ENCODE measurements at regions not wholly inside any gene's neighbourhood (a gene's known extent, or its start where the extent isn't known, plus 50 kb on each side); places are given as distances from the start of the nearest gene placed in this dataset.

- TF ChIP-seq ATF3 (CRISPR knock-in tag; conservative IDR thresholded peaks at IDR 0.05): no peak
- no peak for TF ChIP-seq ZBTB43 (CRISPR knock-in tag; IDR thresholded peaks at IDR 0.05)
- TF ChIP-seq NR3C1 (CRISPR knock-in tag; conservative IDR thresholded peaks at IDR 0.05; ENCODE audit: low read depth): no peak
- TF ChIP-seq PRDM15 (CRISPR knock-in tag; IDR thresholded peaks at IDR 0.05): no peak
- no peak for TF ChIP-seq AR (CRISPR knock-in tag; IDR thresholded peaks at IDR 0.05)
- TF ChIP-seq ATF2 (CRISPR knock-in tag; IDR thresholded peaks at IDR 0.05; ENCODE audit: borderline replicate concordance, low read depth): no peak
- TF ChIP-seq USF1 (CRISPR knock-in tag; IDR thresholded peaks at IDR 0.05): no peak
- TF ChIP-seq ZNF396 (CRISPR knock-in tag; IDR thresholded peaks at IDR 0.05; ENCODE audit: borderline replicate concordance): no peak
- TF ChIP-seq TP53 (CRISPR knock-in tag; IDR thresholded peaks at IDR 0.05): no peak
- TF ChIP-seq E2F5 (CRISPR knock-in tag; IDR thresholded peaks at IDR 0.05): no peak
- no peak for TF ChIP-seq SMAD3 (CRISPR knock-in tag; IDR thresholded peaks at IDR 0.05; ENCODE audit: borderline replicate concordance)
- TF ChIP-seq E2F4 (CRISPR knock-in tag; IDR thresholded peaks at IDR 0.05; ENCODE audit: borderline replicate concordance, low read depth): no peak
- ATAC-seq: no peak
- Mint-ChIP-seq H3K36me3 (no peaks in the 10 kb centered on the region), H3K27ac (no peak overlapping the region), H3K4me1 (peaks cover 24% of the 10 kb centered on the region), H3K27me3 (ENCODE audit: low read depth) (no peaks in the 10 kb centered on the region), H3K9me3 (peaks cover 7% of the 10 kb centered on the region), H3K4me3 (no peak overlapping the region)
- POLR2A ChIA-PET: no interaction called here
- DNase-seq (ENCODE audit: low spot score): no peak
- CTCF ChIA-PET: no interaction called here
Measured at GRCh38 chr4:125791896-125792295, 477.1 kb downstream of the FAT4 start.

- H3K4me3 Mint-ChIP-seq: no peak overlapping the region
- DNase-seq (ENCODE audit: low spot score) (no peak), ATAC-seq (no peak)
- ChIA-PET POLR2A (no interaction called here), CTCF (no interaction called here)
- H3K4me1 Mint-ChIP-seq: peaks cover 34% of the 10 kb centered on the region
- H3K36me3 Mint-ChIP-seq: no peaks in the 10 kb centered on the region
- H3K27me3 Mint-ChIP-seq (ENCODE audit: low read depth): no peaks in the 10 kb centered on the region
- H3K27ac Mint-ChIP-seq: no peak overlapping the region
- peaks cover 7% of the 10 kb centered on the region for H3K9me3 Mint-ChIP-seq
- TF ChIP-seq ATF3 (CRISPR knock-in tag; conservative IDR thresholded peaks at IDR 0.05) (no peak), ATF2 (CRISPR knock-in tag; IDR thresholded peaks at IDR 0.05; ENCODE audit: borderline replicate concordance, low read depth) (no peak), ZNF317 (CRISPR knock-in tag; IDR thresholded peaks at IDR 0.05; ENCODE audit: borderline replicate concordance, low read depth) (no peak), FOXP4 (CRISPR knock-in tag; IDR thresholded peaks at IDR 0.05) (no peak), TP53 (CRISPR knock-in tag; IDR thresholded peaks at IDR 0.05) (no peak), TCF7 (CRISPR knock-in tag; IDR thresholded peaks at IDR 0.05; ENCODE audit: low read depth) (no peak), TEAD4 (CRISPR knock-in tag; IDR thresholded peaks at IDR 0.05) (no peak), IRF2 (CRISPR knock-in tag; IDR thresholded peaks at IDR 0.05; ENCODE audit: borderline replicate concordance, low read depth) (no peak)
Measured at GRCh38 chr4:125794989-125795388, 480.2 kb downstream of the FAT4 start.
